K562 (cell line): ENCODE measurements at regions not wholly inside any gene's neighbourhood (a gene's known extent, or its start where the extent isn't known, plus 50 kb on each side); places are given as distances from the start of the nearest gene placed in this dataset.

ENCODE experiments used
- BHLHE40 ChIP-seq: IDR thresholded peaks from 2 replicates; pipeline ENCODE4 v1.6.1; 2011; ENCODE audit warnings: low read length, improper control_type of control experiment
- ELF1 ChIP-seq: fragments of 200-800 bp; sonication (Bioruptor generic); IDR thresholded peaks from 2 replicates; pipeline ENCODE4 v1.6.1; 2016; ENCODE audit warnings: missing genetic modification characterization, missing compliant biosample characterization
- GABPA ChIP-seq: fragments of 200-800 bp; sonication (Bioruptor generic); conservative IDR thresholded peaks from 2 replicates; pipeline ENCODE4 v1.6.1; 2016; ENCODE audit warnings: low read depth, missing genetic modification characterization, missing compliant biosample characterization
- GTF2E2 ChIP-seq: fragments of 200-800 bp; sonication (Bioruptor generic); IDR thresholded peaks from 2 replicates; pipeline ENCODE4 v1.6.1; 2016; ENCODE audit warnings: missing genetic modification characterization, missing compliant biosample characterization
- HNRNPH1 ChIP-seq: fragments of 200-400 bp; formaldehyde crosslinking; optimal IDR thresholded peaks from 2 replicates; pipeline ENCODE3; 2017; ENCODE audit warnings: low read depth, mild to moderate bottlenecking, low read length, moderate library complexity
- MTA1 ChIP-seq: fragments of 450-650 bp; IDR thresholded peaks from 2 replicates; pipeline ENCODE4 v1.6.1; 2017; ENCODE audit warnings: borderline replicate concordance
- NFIC ChIP-seq: fragments of 450-650 bp; IDR thresholded peaks from 2 replicates; pipeline ENCODE4 v1.6.1; 2017; ENCODE audit warnings: mild to moderate bottlenecking, inconsistent platforms
- PCBP2 ChIP-seq: fragments of 200-400 bp; formaldehyde crosslinking; IDR thresholded peaks from 2 replicates; pipeline ENCODE4 v1.6.1; 2018; ENCODE audit warnings: low read length, low read depth, mild to moderate bottlenecking, moderate library complexity; ENCODE audit not compliant: poor library complexity, severe bottlenecking
- POLR2A ChIP-seq: fragments of 450-650 bp; conservative IDR thresholded peaks from 2 replicates; pipeline ENCODE4 v1.6.1; 2016
- TAF1 ChIP-seq: IDR thresholded peaks from 2 replicates; pipeline ENCODE4 v1.6.1; 2011; ENCODE audit warnings: mild to moderate bottlenecking, low read length, moderate library complexity; ENCODE audit not compliant: insufficient read depth, control insufficient read depth, severe bottlenecking; ENCODE audit errors: extremely low read depth
- TCF7 ChIP-seq: sonication (generic); IDR thresholded peaks from 2 replicates; pipeline ENCODE4 v1.6.1; 2016; ENCODE audit warnings: antibody characterized with exemption, borderline replicate concordance
- ZNF217 ChIP-seq: sonication (generic); formaldehyde crosslinking; IDR thresholded peaks from 2 replicates; pipeline ENCODE4 v1.8.0; 2022; ENCODE audit warnings: mild to moderate bottlenecking, missing genetic modification reagents
- TF ChIP-seq, protein P1 (sequence below), 3 experiments: IDR thresholded peaks in 2 of 3; conservative IDR thresholded peaks in 1 of 3; 2 replicates each; pipeline ENCODE4 v1.5.1; 2011 to 2012; ENCODE audit warnings: low read length in 3 of 3, mild to moderate bottlenecking in 3 of 3, control low read depth in 2 of 3, improper control_type of control experiment in 1 of 3, inconsistent platforms in 1 of 3, low read depth in 1 of 3, mixed read lengths in 1 of 3, moderate library complexity in 1 of 3; ENCODE audit not compliant: insufficient read depth in 2 of 3
- TF ChIP-seq, protein P2 (sequence below), 2 experiments: fragments of 450-650 bp; formaldehyde crosslinking in 1 of 2; IDR thresholded peaks; 2 replicates each; pipeline versions ENCODE4 v1.4.0 to v1.6.1; 2014 to 2020; ENCODE audit warnings: mild to moderate bottlenecking in 2 of 2, borderline replicate concordance in 1 of 2, low read depth in 1 of 2

DNA sequence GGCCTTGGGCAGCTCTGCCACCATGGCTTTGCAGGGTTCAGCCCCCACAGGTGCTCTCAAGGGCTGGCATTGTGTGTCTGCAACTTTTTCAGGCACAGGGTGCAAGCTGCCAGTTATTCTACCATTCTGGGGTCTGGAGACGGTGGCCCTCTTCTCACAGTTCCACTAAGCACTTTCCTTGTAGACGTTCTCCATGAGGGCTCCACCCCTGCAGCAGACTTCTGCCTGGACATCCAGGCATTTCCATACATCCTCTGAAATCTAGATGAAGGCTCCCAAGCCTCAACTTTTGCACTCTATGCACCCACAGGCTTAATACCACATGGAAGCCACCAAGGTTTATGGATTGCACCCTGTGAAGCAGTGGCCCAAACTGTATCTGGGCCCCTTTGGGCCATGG lies 91.0 kb upstream of the RND3 start:
- TF ChIP-seq, protein P1, sequence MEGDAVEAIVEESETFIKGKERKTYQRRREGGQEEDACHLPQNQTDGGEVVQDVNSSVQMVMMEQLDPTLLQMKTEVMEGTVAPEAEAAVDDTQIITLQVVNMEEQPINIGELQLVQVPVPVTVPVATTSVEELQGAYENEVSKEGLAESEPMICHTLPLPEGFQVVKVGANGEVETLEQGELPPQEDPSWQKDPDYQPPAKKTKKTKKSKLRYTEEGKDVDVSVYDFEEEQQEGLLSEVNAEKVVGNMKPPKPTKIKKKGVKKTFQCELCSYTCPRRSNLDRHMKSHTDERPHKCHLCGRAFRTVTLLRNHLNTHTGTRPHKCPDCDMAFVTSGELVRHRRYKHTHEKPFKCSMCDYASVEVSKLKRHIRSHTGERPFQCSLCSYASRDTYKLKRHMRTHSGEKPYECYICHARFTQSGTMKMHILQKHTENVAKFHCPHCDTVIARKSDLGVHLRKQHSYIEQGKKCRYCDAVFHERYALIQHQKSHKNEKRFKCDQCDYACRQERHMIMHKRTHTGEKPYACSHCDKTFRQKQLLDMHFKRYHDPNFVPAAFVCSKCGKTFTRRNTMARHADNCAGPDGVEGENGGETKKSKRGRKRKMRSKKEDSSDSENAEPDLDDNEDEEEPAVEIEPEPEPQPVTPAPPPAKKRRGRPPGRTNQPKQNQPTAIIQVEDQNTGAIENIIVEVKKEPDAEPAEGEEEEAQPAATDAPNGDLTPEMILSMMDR (IDR thresholded peaks at IDR 0.05 in 2 of 3, conservative IDR thresholded peaks at IDR 0.05 in 1 of 3; ENCODE audit: insufficient read depth in 2 of 3, low read depth in 1 of 3, low read length in 3 of 3), result no peak
- TF ChIP-seq MTA1 (no peak), PCBP2 (no peak), HNRNPH1 (no peak), TAF1 (no peak), GABPA (no peak), BHLHE40 (no peak), GTF2E2 (tag) (no peak), POLR2A (no peak), TCF7 (no peak), ZNF217 (CRISPR knock-in tag) (no peak), NFIC (no peak), ELF1 (tag) (no peak)
- TF ChIP-seq, protein P2, sequence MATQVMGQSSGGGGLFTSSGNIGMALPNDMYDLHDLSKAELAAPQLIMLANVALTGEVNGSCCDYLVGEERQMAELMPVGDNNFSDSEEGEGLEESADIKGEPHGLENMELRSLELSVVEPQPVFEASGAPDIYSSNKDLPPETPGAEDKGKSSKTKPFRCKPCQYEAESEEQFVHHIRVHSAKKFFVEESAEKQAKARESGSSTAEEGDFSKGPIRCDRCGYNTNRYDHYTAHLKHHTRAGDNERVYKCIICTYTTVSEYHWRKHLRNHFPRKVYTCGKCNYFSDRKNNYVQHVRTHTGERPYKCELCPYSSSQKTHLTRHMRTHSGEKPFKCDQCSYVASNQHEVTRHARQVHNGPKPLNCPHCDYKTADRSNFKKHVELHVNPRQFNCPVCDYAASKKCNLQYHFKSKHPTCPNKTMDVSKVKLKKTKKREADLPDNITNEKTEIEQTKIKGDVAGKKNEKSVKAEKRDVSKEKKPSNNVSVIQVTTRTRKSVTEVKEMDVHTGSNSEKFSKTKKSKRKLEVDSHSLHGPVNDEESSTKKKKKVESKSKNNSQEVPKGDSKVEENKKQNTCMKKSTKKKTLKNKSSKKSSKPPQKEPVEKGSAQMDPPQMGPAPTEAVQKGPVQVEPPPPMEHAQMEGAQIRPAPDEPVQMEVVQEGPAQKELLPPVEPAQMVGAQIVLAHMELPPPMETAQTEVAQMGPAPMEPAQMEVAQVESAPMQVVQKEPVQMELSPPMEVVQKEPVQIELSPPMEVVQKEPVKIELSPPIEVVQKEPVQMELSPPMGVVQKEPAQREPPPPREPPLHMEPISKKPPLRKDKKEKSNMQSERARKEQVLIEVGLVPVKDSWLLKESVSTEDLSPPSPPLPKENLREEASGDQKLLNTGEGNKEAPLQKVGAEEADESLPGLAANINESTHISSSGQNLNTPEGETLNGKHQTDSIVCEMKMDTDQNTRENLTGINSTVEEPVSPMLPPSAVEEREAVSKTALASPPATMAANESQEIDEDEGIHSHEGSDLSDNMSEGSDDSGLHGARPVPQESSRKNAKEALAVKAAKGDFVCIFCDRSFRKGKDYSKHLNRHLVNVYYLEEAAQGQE (IDR thresholded peaks at IDR 0.05; ENCODE audit: borderline replicate concordance), result no peak
- TF ChIP-seq, protein P2 (CRISPR knock-in tag; IDR thresholded peaks at IDR 0.05; ENCODE audit: low read depth), result no peak
